ENCODE measurements at regions not wholly inside any gene's neighbourhood (a gene's known extent, or its start where the extent isn't known, plus 50 kb on each side); places are given as distances from the start of the nearest gene placed in this dataset.
"Not testable (repeated sequence)": the region's sequence is repeated elsewhere in the genome, so short reads cannot be mapped to it uniquely, and the experiment has no call there.

GRCh38 chr2:180829836-180830235 is 150.6 kb upstream of the UBE2E3 start:
- DNase-seq (ENCODE audit: low read depth) = no peak

GRCh38 chr2:180829261-180829660 is 151.1 kb upstream of the UBE2E3 start:
- DNase-seq (ENCODE audit: low read depth) = no peak

GRCh38 chr2:180828756-180829155 is 151.6 kb upstream of the UBE2E3 start:
- DNase-seq (ENCODE audit: low read depth) = no peak

GRCh38 chr2:180823546-180824141 is 156.8 kb upstream of the UBE2E3 start:
- no peak for DNase-seq (ENCODE audit: low read depth)

- no peak for DNase-seq (ENCODE audit: low read depth)
These were observed 161.3 kb upstream of the UBE2E3 start for GRCh38 chr2:180819106-180819505.

GRCh38 chr2:180818700-180819099 is 161.7 kb upstream of the UBE2E3 start:
- DNase-seq (ENCODE audit: low read depth) = not testable (repeated sequence)

- no peak for DNase-seq (ENCODE audit: low read depth)
These were observed 181.3 kb upstream of the UBE2E3 start for GRCh38 chr2:180799141-180799540.

GRCh38 chr2:180790891-180791290 is 189.5 kb upstream of the UBE2E3 start:
- no peak for DNase-seq (ENCODE audit: low read depth)

- DNase-seq (ENCODE audit: low read depth) = no peak
These were observed 193.1 kb upstream of the UBE2E3 start for GRCh38 chr2:180787330-180787729.

GRCh38 chr2:180781276-180781675 is 199.1 kb upstream of the UBE2E3 start:
- DNase-seq (ENCODE audit: low read depth) = no peak

- no peak for DNase-seq (ENCODE audit: low read depth)
These were observed 202.1 kb upstream of the UBE2E3 start for GRCh38 chr2:180778291-180778690.

GRCh38 chr2:180776921-180777320 is 203.5 kb upstream of the UBE2E3 start:
- no peak for DNase-seq (ENCODE audit: low read depth)

GRCh38 chr2:180775711-180776110 is 204.7 kb upstream of the UBE2E3 start:
- DNase-seq (ENCODE audit: low read depth) = no peak

GRCh38 chr2:180765316-180765715 is 215.1 kb upstream of the UBE2E3 start:
- DNase-seq (ENCODE audit: low read depth) = not testable (repeated sequence)

GRCh38 chr2:180763263-180763989 is 217.0 kb upstream of the UBE2E3 start:
- DNase-seq (ENCODE audit: low read depth) = no peak

GRCh38 chr2:180761224-180761623 is 219.2 kb upstream of the UBE2E3 start:
- DNase-seq (ENCODE audit: low read depth) = no peak

GRCh38 chr2:180759631-180760030 is 220.8 kb upstream of the UBE2E3 start:
- DNase-seq (ENCODE audit: low read depth) = no peak

- no peak for DNase-seq (ENCODE audit: low read depth)
These were observed 226.3 kb upstream of the UBE2E3 start for GRCh38 chr2:180753809-180754761.

- no peak for DNase-seq (ENCODE audit: low read depth)
These were observed 229.0 kb upstream of the UBE2E3 start for GRCh38 chr2:180751306-180751920.

GRCh38 chr2:180747728-180748127 is 232.7 kb upstream of the UBE2E3 start:
- no peak for DNase-seq (ENCODE audit: low read depth)

- no peak for DNase-seq (ENCODE audit: low read depth)
These were observed 237.0 kb upstream of the UBE2E3 start for GRCh38 chr2:180743401-180743800.

- DNase-seq (ENCODE audit: low read depth) = no peak
These were observed 237.6 kb upstream of the UBE2E3 start for GRCh38 chr2:180742801-180743200.
